Astrocyte (in vitro differentiated cells and primary cell): ENCODE measurements at regions not wholly inside any gene's neighbourhood (a gene's known extent, or its start where the extent isn't known, plus 50 kb on each side); places are given as distances from the start of the nearest gene placed in this dataset.

Experiments used
- CTCF ChIP-seq: IDR thresholded peaks from 2 replicates; pipeline ENCODE4 v1.5.1; 2011; ENCODE audit warnings: low read depth, mild to moderate bottlenecking, inconsistent platforms, low read length, moderate library complexity; ENCODE audit not compliant: insufficient read depth
- EZH2 ChIP-seq: IDR thresholded peaks from 2 replicates; pipeline ENCODE4 v1.6.1; 2012; ENCODE audit warnings: mild to moderate bottlenecking, low read length, inconsistent platforms; ENCODE audit not compliant: insufficient read depth

GRCh38 chr5:2892466-2893000, 141.1 kb upstream of the IRX2 start:
- no peak for TF ChIP-seq CTCF
- no peak for TF ChIP-seq EZH2
